Thoracic aorta (tissue), 2 donors: ENCODE measurements at regions not wholly inside any gene's neighbourhood (a gene's known extent, or its start where the extent isn't known, plus 50 kb on each side); places are given as distances from the start of the nearest gene placed in this dataset.

Experiments
- ATAC-seq: fragments of 150-250 bp; one replicate; pipeline ENCODE4 v1.8.0; 2017; ENCODE audit warnings: low read depth; ENCODE audit not compliant: insufficient number of reproducible peaks, low FRiP score
- DNase-seq: peaks from one replicate; pipeline ENCODE4 v3.0.0-alpha.2; 2020; ENCODE audit warnings: low spot score
- H3K27ac ChIP-seq, 2 donors: fragments of 200-600 bp; sonication (generic); 1 replicate in 1 of 2; 2 replicates in 1 of 2; pipeline ENCODE4 v1.5.1; 2016; ENCODE audit warnings: mild to moderate bottlenecking in 2 of 2, moderate library complexity in 2 of 2
- H3K27me3 ChIP-seq: fragments of 200-600 bp; sonication (generic); replicated peaks from 2 replicates; pipeline ENCODE4 v1.6.0; 2016; ENCODE audit warnings: mild to moderate bottlenecking; ENCODE audit not compliant: insufficient read depth
- H3K36me3 ChIP-seq: fragments of 200-600 bp; sonication (generic); one replicate; pipeline ENCODE4 v1.5.1; 2016
- H3K4me1 ChIP-seq, 2 donors: fragments of 200-600 bp; sonication (generic); 1 replicate in 1 of 2; 2 replicates in 1 of 2; pipeline versions ENCODE4 v1.5.1 to v1.6.0; 2016; ENCODE audit warnings: low read depth in 2 of 2, mild to moderate bottlenecking in 1 of 2; ENCODE audit not compliant: control insufficient read depth in 1 of 2
- H3K4me3 ChIP-seq: fragments of 200-600 bp; sonication (generic); 2 replicates; pipeline ENCODE4 v1.5.1; 2016; ENCODE audit warnings: mild to moderate bottlenecking
- H3K9me3 ChIP-seq: fragments of 200-600 bp; sonication (generic); 2 replicates; pipeline ENCODE4 v1.5.1; 2016
- TF ChIP-seq, protein P1 (sequence below): fragments of 200-600 bp; sonication (generic); IDR thresholded peaks from one replicate; pipeline ENCODE4 v1.5.1; 2019; ENCODE audit warnings: antibody characterized with exemption

DNA sequence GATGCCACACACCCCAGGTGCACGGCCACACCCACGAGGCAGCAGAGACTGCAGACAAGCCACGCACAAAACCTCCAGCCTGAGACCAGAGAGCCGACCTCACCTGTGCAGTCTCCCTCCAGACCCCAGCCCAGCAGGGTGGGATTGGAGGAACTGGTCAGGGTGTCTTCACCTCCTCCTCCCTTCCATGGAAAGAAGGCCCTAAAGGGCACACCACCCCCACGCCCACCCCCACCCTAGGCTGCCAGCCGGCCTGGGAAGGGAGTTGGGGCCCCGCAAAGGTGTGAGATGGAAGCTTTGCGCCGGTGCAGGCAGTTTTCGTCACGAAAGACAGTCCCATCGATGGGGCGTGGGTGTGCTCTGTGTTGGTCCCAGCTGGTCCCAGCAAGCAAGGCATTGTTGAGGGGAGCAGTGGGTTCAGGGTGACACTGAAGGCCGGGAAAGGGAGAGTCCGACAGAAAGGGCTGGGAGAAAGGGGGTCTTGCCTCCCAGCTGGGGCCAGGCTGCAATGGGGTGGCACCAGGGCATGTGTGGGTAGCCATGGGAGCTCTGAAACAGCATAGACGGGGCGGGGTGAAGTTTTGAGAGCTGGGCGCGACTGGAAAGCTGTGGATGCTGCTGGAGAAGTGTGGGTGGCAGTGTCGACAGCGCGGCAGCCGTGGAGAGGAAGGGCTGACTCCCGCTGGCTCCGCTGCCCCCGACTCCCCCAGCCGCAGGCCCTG, 349.2 kb downstream of the GLRX3 start:
- no peak overlapping the region for H3K4me3 ChIP-seq
- no peaks in the 10 kb centered on the region for H3K9me3 ChIP-seq
- H3K4me1 ChIP-seq = no peaks in the 10 kb centered on the region
- DNase-seq (no peak), ATAC-seq (no peak)
- H3K27ac ChIP-seq = no peak overlapping the region
- TF ChIP-seq, protein P1, sequence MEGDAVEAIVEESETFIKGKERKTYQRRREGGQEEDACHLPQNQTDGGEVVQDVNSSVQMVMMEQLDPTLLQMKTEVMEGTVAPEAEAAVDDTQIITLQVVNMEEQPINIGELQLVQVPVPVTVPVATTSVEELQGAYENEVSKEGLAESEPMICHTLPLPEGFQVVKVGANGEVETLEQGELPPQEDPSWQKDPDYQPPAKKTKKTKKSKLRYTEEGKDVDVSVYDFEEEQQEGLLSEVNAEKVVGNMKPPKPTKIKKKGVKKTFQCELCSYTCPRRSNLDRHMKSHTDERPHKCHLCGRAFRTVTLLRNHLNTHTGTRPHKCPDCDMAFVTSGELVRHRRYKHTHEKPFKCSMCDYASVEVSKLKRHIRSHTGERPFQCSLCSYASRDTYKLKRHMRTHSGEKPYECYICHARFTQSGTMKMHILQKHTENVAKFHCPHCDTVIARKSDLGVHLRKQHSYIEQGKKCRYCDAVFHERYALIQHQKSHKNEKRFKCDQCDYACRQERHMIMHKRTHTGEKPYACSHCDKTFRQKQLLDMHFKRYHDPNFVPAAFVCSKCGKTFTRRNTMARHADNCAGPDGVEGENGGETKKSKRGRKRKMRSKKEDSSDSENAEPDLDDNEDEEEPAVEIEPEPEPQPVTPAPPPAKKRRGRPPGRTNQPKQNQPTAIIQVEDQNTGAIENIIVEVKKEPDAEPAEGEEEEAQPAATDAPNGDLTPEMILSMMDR = no peak
- H3K36me3 ChIP-seq = no peaks in the 10 kb centered on the region
- H3K27me3 ChIP-seq = no peaks in the 10 kb centered on the region

DNA sequence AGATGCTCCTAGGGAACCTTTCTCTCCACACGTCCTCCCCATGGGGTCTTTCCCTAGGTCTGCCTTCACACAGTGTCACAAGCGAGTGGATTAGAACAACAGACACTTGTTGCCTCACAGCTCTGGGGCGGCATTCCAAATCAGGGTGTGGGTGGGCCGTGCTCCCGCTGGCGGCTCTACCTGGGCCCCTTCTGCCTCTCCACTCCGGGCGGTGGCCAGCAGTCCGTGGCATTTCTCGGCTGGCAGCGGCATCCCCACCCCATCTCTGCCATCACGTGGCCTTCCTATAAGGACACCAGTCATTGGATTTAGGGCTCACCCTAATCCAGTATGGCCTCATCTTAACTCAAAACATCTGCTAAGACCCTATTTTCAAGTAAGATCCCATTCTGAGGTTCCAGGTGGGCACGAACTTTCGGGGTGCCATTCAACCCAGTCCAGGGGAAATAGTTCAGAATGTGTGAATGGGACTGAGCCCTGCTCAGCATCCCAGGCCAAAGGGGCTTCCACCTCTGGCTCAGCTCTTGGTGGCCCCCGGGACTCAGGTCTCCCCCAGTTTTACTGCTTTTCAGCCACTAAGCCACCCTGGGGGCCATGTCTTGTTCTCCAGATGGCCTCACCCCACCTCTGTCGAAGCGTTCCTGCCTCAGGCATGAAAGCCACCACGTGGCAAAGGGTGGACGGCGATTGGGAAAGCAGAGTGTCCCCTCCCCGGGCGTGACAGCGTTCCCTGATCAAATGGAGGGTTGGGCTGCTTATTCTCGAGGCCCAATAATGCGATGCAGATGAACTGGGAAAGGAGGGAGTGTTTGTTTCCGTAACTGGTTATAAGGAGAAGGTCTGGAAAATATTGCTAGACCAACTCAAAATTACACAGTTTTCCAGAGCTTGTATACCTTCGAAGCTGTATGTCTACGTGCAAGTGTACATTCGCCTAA, 350.0 kb downstream of the GLRX3 start:
- no peak overlapping the region for H3K4me3 ChIP-seq
- H3K4me1 ChIP-seq = no peaks in the 10 kb centered on the region
- H3K27me3 ChIP-seq = no peaks in the 10 kb centered on the region
- H3K9me3 ChIP-seq = no peaks in the 10 kb centered on the region
- H3K27ac ChIP-seq = no peak overlapping the region
- ATAC-seq (no peak), DNase-seq (no peak)
- TF ChIP-seq, protein P1 = no peak
- H3K36me3 ChIP-seq = no peaks in the 10 kb centered on the region

DNA sequence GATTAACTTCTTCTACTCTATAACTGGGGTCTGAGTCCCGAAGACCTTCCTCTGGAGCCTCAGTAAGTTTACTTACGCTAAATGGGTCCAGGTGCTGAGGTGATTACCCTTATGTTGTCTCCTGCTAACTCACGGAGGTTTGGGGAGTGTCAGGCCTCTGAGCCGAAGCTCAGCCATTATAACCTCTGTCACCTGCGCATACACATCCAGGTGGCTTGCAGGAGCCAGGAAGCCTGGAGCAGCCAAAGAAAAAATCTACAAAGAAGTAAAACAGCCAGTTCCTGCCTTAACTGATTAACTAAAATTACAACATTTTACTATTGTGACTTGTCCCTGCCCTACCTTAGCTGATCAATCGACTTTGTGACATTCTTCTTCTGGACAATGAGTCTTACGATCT, 350.7 kb downstream of the GLRX3 start:
- Histone ChIP-seq H3K27me3 (no peaks in the 10 kb centered on the region), H3K4me3 (no peak overlapping the region), H3K27ac (no peak overlapping the region), H3K9me3 (no peaks in the 10 kb centered on the region), H3K36me3 (no peaks in the 10 kb centered on the region), H3K4me1 (no peaks in the 10 kb centered on the region)
- no peak for DNase-seq
- no peak for ATAC-seq
- TF ChIP-seq, protein P1 = no peak

DNA sequence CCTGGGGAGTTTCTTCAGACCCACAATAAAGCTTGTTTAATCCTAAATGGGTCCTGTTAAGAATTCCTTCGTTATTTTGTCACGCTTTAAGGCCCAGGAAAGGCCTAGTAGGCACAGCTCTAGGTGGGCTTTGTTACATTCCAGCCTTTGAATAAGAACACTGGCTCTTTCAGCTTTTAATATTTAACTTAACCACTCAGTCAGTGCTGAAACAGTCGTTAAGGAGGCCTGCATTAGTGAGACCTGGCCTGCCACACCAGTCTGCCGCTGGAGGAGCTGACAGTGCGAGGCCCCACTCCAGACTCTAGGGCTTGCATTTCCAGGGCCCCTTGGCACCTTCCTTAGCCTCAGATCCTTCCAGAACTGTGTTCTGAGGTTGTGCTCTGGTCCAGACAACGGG, 351.4 kb downstream of the GLRX3 start:
- no peak overlapping the region for H3K27ac ChIP-seq
- no peaks in the 10 kb centered on the region for H3K36me3 ChIP-seq
- TF ChIP-seq, protein P1 = no peak
- H3K9me3 ChIP-seq = no peaks in the 10 kb centered on the region
- no peak overlapping the region for H3K4me3 ChIP-seq
- ATAC-seq (no peak), DNase-seq (no peak)
- no peaks in the 10 kb centered on the region for H3K4me1 ChIP-seq
- no peaks in the 10 kb centered on the region for H3K27me3 ChIP-seq

DNA sequence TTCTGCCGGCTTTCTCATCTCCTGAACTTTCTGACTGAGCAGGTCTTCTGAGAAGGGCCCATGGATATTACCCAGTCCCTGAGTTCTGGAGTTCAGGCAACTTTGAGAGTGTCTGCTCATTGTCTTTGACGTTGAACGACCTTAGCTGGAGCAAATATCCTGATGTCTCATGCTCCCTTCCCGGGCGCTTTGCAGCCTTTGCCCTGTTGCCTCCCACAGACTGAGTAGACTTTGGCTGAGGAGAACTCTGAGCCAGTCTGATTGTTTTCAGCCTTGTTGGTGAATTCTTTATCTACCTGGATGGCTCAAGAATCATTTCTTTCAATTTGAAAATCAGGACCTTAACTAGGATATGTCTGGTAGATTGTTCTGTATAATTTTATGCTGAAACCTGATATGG, 353.7 kb downstream of the GLRX3 start:
- no peak for DNase-seq
- no peak for ATAC-seq
- Histone ChIP-seq H3K9me3 (no peaks in the 10 kb centered on the region), H3K27ac (no peak overlapping the region), H3K4me1 (no peaks in the 10 kb centered on the region), H3K36me3 (no peaks in the 10 kb centered on the region), H3K4me3 (no peak overlapping the region), H3K27me3 (no peaks in the 10 kb centered on the region)
- TF ChIP-seq, protein P1 = no peak
